GM21528 (cell line): ENCODE measurements at regions not wholly inside any gene's neighbourhood (a gene's known extent, or its start where the extent isn't known, plus 50 kb on each side); places are given as distances from the start of the nearest gene placed in this dataset.

Experiments
- ATAC-seq: cut with Tn5 transposase; IDR thresholded peaks from one replicate; pipeline ENCODE4 v1.9.1; 2021; ENCODE audit warnings: mild to moderate bottlenecking, moderate library complexity; ENCODE audit not compliant: unreplicated experiment, low FRiP score

GRCh38 chr7:16174253-16174652 is 247.1 kb downstream of the CRPPA start:
- ATAC-seq: no peak

GRCh38 chr7:16172366-16172765 is 249.0 kb downstream of the CRPPA start:
- no peak for ATAC-seq

- ATAC-seq: no peak
These were observed 249.4 kb downstream of the CRPPA start for GRCh38 chr7:16171928-16172327.

- ATAC-seq: no peak
These were observed 250.7 kb downstream of the CRPPA start for GRCh38 chr7:16170671-16171070.

- ATAC-seq: no peak
These were observed 251.8 kb downstream of the CRPPA start for GRCh38 chr7:16169537-16169936.

GRCh38 chr7:16167526-16167925 is 253.8 kb downstream of the CRPPA start:
- no peak for ATAC-seq

GRCh38 chr7:16144361-16144760 is 277.0 kb downstream of the CRPPA start:
- ATAC-seq: no peak

GRCh38 chr7:16137944-16138343 is 283.4 kb downstream of the CRPPA start:
- ATAC-seq: no peak

- ATAC-seq: no peak
These were observed 284.4 kb downstream of the CRPPA start for GRCh38 chr7:16136896-16137295.

- ATAC-seq: no peak
These were observed 285.7 kb downstream of the CRPPA start for GRCh38 chr7:16135658-16136057.

GRCh38 chr7:16130111-16131110 is 290.9 kb downstream of the CRPPA start:
- no peak for ATAC-seq

GRCh38 chr7:16129431-16130110 is 291.8 kb downstream of the CRPPA start:
- ATAC-seq: no peak

GRCh38 chr7:16123117-16123770 is 298.1 kb downstream of the CRPPA start:
- ATAC-seq: no peak

GRCh38 chr7:16121876-16122390 is 299.4 kb downstream of the CRPPA start:
- ATAC-seq: no peak

GRCh38 chr7:16115374-16115773 is 306.0 kb downstream of the CRPPA start:
- ATAC-seq: no peak

- ATAC-seq: no peak
These were observed 306.7 kb downstream of the CRPPA start for GRCh38 chr7:16114633-16115032.

GRCh38 chr7:16114071-16114470 is 307.3 kb downstream of the CRPPA start:
- no peak for ATAC-seq

- no peak for ATAC-seq
These were observed 308.3 kb downstream of the CRPPA start for GRCh38 chr7:16113058-16113457.

- no peak for ATAC-seq
These were observed 314.5 kb downstream of the CRPPA start for GRCh38 chr7:16106869-16107268.

- no peak for ATAC-seq
These were observed 315.0 kb downstream of the CRPPA start for GRCh38 chr7:16106300-16106699.

GRCh38 chr7:16099302-16099849 is 322.0 kb downstream of the CRPPA start:
- no peak for ATAC-seq
